Peyer's patch (tissue), 4 donors: ENCODE measurements at regions not wholly inside any gene's neighbourhood (a gene's known extent, or its start where the extent isn't known, plus 50 kb on each side); places are given as distances from the start of the nearest gene placed in this dataset.

Experiments
- CTCF ChIP-seq, 6 experiments: fragments of 450-650 bp in 4 of 6; fragments of 200-600 bp in 2 of 6; sonication (generic) in 1 of 6; IDR thresholded peaks; one replicate each; pipeline ENCODE4 v1.5.1; 2017 to 2019; ENCODE audit warnings: antibody characterized with exemption in 6 of 6, mild to moderate bottlenecking in 3 of 6, moderate library complexity in 1 of 6
- POLR2A ChIP-seq, 2 donors: fragments of 450-650 bp; IDR thresholded peaks; one replicate each; pipeline ENCODE4 v1.5.1; 2017; ENCODE audit warnings: antibody characterized with exemption in 2 of 2, mild to moderate bottlenecking in 2 of 2, moderate library complexity in 2 of 2

- TF ChIP-seq CTCF (IDR thresholded peaks at IDR 0.05), result no peak
- TF ChIP-seq POLR2A (IDR thresholded peaks at IDR 0.05), result no peak
Observed at GRCh38 chr5:74431290-74431669, 209.2 kb downstream of the ENC1 start.
